Activated CD4-positive, alpha-beta memory T cell treated with anti-CD3 and anti-CD28 coated beads for 36 hours (primary cell): ENCODE measurements at regions not wholly inside any gene's neighbourhood (a gene's known extent, or its start where the extent isn't known, plus 50 kb on each side); places are given as distances from the start of the nearest gene placed in this dataset.

ENCODE experiments used
- CTCF ChIA-PET: fragments of 350-600 bp; sonication (Branson Sonifier 250); formaldehyde crosslinking; loops from one replicate; lab custom pipeline; 2021; ENCODE audit warnings: antibody characterized with exemption, inconsistent platforms; lab: Charles Lee
- POLR2A ChIA-PET: fragments of 350-600 bp; sonication (Branson Sonifier 250); formaldehyde crosslinking; loops from one replicate; lab custom pipeline; 2021; ENCODE audit warnings: antibody characterized with exemption; lab: Charles Lee
- DNase-seq: peaks from one replicate; pipeline ENCODE4 v3.0.0-alpha.2; 2020
- H3K27ac Mint-ChIP-seq: one replicate; pipeline ENCODE4 v1.8.0; 2021; ENCODE audit warnings: mixed read lengths
- H3K27me3 Mint-ChIP-seq: one replicate; pipeline ENCODE4 v1.8.0; 2021; ENCODE audit warnings: mixed read lengths
- H3K36me3 Mint-ChIP-seq: one replicate; pipeline ENCODE4 v1.8.0; 2021; ENCODE audit warnings: mixed read lengths
- H3K4me1 Mint-ChIP-seq: one replicate; pipeline ENCODE4 v1.8.0; 2021; ENCODE audit warnings: low read depth, mixed read lengths
- H3K4me3 Mint-ChIP-seq: one replicate; pipeline ENCODE4 v1.8.0; 2021; ENCODE audit warnings: mild to moderate bottlenecking, mixed read lengths
- H3K9me3 Mint-ChIP-seq: one replicate; pipeline ENCODE4 v1.8.0; 2021; ENCODE audit warnings: mixed read lengths
- intact Hi-C: fragments of 100-400 bp; cut with micrococcal nuclease; formaldehyde crosslinking; loops from one replicate; pipeline ENCODE4 v1.15.1; 2023

GRCh38 chr20:6686171-6686570, 81.3 kb upstream of the BMP2 start:
- H3K4me1 Mint-ChIP-seq = no peaks in the 10 kb centered on the region
- CTCF ChIA-PET = no interaction called here

GRCh38 chr20:6685626-6686025, 81.9 kb upstream of the BMP2 start:
- H3K27me3 Mint-ChIP-seq = no peaks in the 10 kb centered on the region
- no peak overlapping the region for H3K4me3 Mint-ChIP-seq
- no peaks in the 10 kb centered on the region for H3K36me3 Mint-ChIP-seq
- POLR2A ChIA-PET = no interaction called here
- H3K27ac Mint-ChIP-seq = no peak overlapping the region
- CTCF ChIA-PET = no interaction called here
- intact Hi-C loops = no loop called here
- H3K9me3 Mint-ChIP-seq = no peaks in the 10 kb centered on the region
- no peaks in the 10 kb centered on the region for H3K4me1 Mint-ChIP-seq
- no peak for DNase-seq

More at GRCh38 chr20:6686171-6686570, 81.3 kb upstream of the BMP2 start:
- Mint-ChIP-seq H3K9me3 (no peaks in the 10 kb centered on the region), H3K36me3 (no peaks in the 10 kb centered on the region), H3K27me3 (no peaks in the 10 kb centered on the region), H3K27ac (no peak overlapping the region), H3K4me3 (no peak overlapping the region)
- DNase-seq = no peak
- intact Hi-C loops = no loop called here
- POLR2A ChIA-PET = no interaction called here

GRCh38 chr20:6685181-6685582, 82.3 kb upstream of the BMP2 start:
- Mint-ChIP-seq H3K4me1 (no peaks in the 10 kb centered on the region), H3K27ac (no peak overlapping the region), H3K36me3 (no peaks in the 10 kb centered on the region), H3K4me3 (no peak overlapping the region), H3K9me3 (no peaks in the 10 kb centered on the region), H3K27me3 (no peaks in the 10 kb centered on the region)
- intact Hi-C loops = no loop called here
- no peak for DNase-seq
- POLR2A ChIA-PET = no interaction called here
- CTCF ChIA-PET = no interaction called here

- Mint-ChIP-seq H3K27me3 (no peaks in the 10 kb centered on the region), H3K4me3 (no peak overlapping the region), H3K9me3 (no peaks in the 10 kb centered on the region), H3K36me3 (no peaks in the 10 kb centered on the region), H3K27ac (no peak overlapping the region), H3K4me1 (no peaks in the 10 kb centered on the region)
- no peak for DNase-seq
- ChIA-PET POLR2A (no interaction called here), CTCF (interaction anchor here (0.6 kb wide), 1 partner anchor 44 kb away, joined by 3 read pairs; no protein-coding TSS in a partner anchor)
- intact Hi-C loops = no loop called here
Measured at GRCh38 chr20:6683021-6683977, 84.2 kb upstream of the BMP2 start.

GRCh38 chr20:6680854-6681253, 86.6 kb upstream of the BMP2 start:
- POLR2A ChIA-PET = no interaction called here
- Mint-ChIP-seq H3K9me3 (no peaks in the 10 kb centered on the region), H3K36me3 (no peaks in the 10 kb centered on the region), H3K27ac (no peak overlapping the region), H3K4me3 (no peak overlapping the region), H3K4me1 (no peaks in the 10 kb centered on the region), H3K27me3 (no peaks in the 10 kb centered on the region)
- intact Hi-C loops = no loop called here
- CTCF ChIA-PET = no interaction called here
- DNase-seq = no peak

- H3K27me3 Mint-ChIP-seq = no peaks in the 10 kb centered on the region
- H3K36me3 Mint-ChIP-seq = no peaks in the 10 kb centered on the region
- DNase-seq = no peak
- CTCF ChIA-PET = no interaction called here
- POLR2A ChIA-PET = no interaction called here
- intact Hi-C loops = no loop called here
- H3K9me3 Mint-ChIP-seq = peaks cover 4% of the 10 kb centered on the region
- H3K4me1 Mint-ChIP-seq = no peaks in the 10 kb centered on the region
- no peak overlapping the region for H3K4me3 Mint-ChIP-seq
- no peak overlapping the region for H3K27ac Mint-ChIP-seq
Measured at GRCh38 chr20:6680441-6680840, 87.0 kb upstream of the BMP2 start.

- Mint-ChIP-seq H3K4me1 (no peaks in the 10 kb centered on the region), H3K9me3 (peaks cover 4% of the 10 kb centered on the region), H3K27ac (no peak overlapping the region), H3K4me3 (no peak overlapping the region), H3K36me3 (no peaks in the 10 kb centered on the region), H3K27me3 (no peaks in the 10 kb centered on the region)
- DNase-seq = no peak
- CTCF ChIA-PET = no interaction called here
- POLR2A ChIA-PET = no interaction called here
- intact Hi-C loops = no loop called here
Measured at GRCh38 chr20:6679086-6679485, 88.4 kb upstream of the BMP2 start.

GRCh38 chr20:6678101-6678500, 89.4 kb upstream of the BMP2 start:
- Mint-ChIP-seq H3K9me3 (peaks cover 4% of the 10 kb centered on the region), H3K4me1 (no peaks in the 10 kb centered on the region), H3K36me3 (no peaks in the 10 kb centered on the region), H3K27ac (no peak overlapping the region), H3K27me3 (no peaks in the 10 kb centered on the region), H3K4me3 (no peak overlapping the region)
- ChIA-PET CTCF (no interaction called here), POLR2A (no interaction called here)
- intact Hi-C loops = no loop called here
- DNase-seq = no peak

GRCh38 chr20:6674831-6675230, 92.7 kb upstream of the BMP2 start:
- no peaks in the 10 kb centered on the region for H3K27me3 Mint-ChIP-seq
- H3K36me3 Mint-ChIP-seq = no peaks in the 10 kb centered on the region
- DNase-seq = no peak
- H3K27ac Mint-ChIP-seq = no peak overlapping the region
- H3K4me3 Mint-ChIP-seq = no peak overlapping the region
- no peaks in the 10 kb centered on the region for H3K4me1 Mint-ChIP-seq
- ChIA-PET CTCF (no interaction called here), POLR2A (no interaction called here)
- peaks cover 11% of the 10 kb centered on the region for H3K9me3 Mint-ChIP-seq
- intact Hi-C loops = no loop called here

- DNase-seq = no peak
- Mint-ChIP-seq H3K9me3 (peaks cover 11% of the 10 kb centered on the region), H3K4me1 (no peaks in the 10 kb centered on the region), H3K27me3 (no peaks in the 10 kb centered on the region), H3K36me3 (no peaks in the 10 kb centered on the region), H3K4me3 (no peak overlapping the region), H3K27ac (no peak overlapping the region)
- intact Hi-C loops = no loop called here
- ChIA-PET POLR2A (no interaction called here), CTCF (no interaction called here)
Measured at GRCh38 chr20:6673071-6673470, 94.4 kb upstream of the BMP2 start.

GRCh38 chr20:6671829-6672228, 95.7 kb upstream of the BMP2 start:
- no peak overlapping the region for H3K4me3 Mint-ChIP-seq
- POLR2A ChIA-PET = no interaction called here
- no peaks in the 10 kb centered on the region for H3K36me3 Mint-ChIP-seq
- H3K27me3 Mint-ChIP-seq = no peaks in the 10 kb centered on the region
- CTCF ChIA-PET = no interaction called here
- no peak for DNase-seq
- H3K27ac Mint-ChIP-seq = no peak overlapping the region
- no peaks in the 10 kb centered on the region for H3K4me1 Mint-ChIP-seq
- peaks cover 11% of the 10 kb centered on the region for H3K9me3 Mint-ChIP-seq
- intact Hi-C loops = no loop called here

- no peak for DNase-seq
- CTCF ChIA-PET = no interaction called here
- Mint-ChIP-seq H3K36me3 (no peaks in the 10 kb centered on the region), H3K4me1 (no peaks in the 10 kb centered on the region), H3K9me3 (peaks cover 7% of the 10 kb centered on the region), H3K27ac (no peak overlapping the region), H3K4me3 (no peak overlapping the region), H3K27me3 (no peaks in the 10 kb centered on the region)
- intact Hi-C loops = no loop called here
- POLR2A ChIA-PET = no interaction called here
Measured at GRCh38 chr20:6668546-6668945, 98.9 kb upstream of the BMP2 start.
